ENCODE measurements at regions not wholly inside any gene's neighbourhood (a gene's known extent, or its start where the extent isn't known, plus 50 kb on each side); places are given as distances from the start of the nearest gene placed in this dataset.

DNA sequence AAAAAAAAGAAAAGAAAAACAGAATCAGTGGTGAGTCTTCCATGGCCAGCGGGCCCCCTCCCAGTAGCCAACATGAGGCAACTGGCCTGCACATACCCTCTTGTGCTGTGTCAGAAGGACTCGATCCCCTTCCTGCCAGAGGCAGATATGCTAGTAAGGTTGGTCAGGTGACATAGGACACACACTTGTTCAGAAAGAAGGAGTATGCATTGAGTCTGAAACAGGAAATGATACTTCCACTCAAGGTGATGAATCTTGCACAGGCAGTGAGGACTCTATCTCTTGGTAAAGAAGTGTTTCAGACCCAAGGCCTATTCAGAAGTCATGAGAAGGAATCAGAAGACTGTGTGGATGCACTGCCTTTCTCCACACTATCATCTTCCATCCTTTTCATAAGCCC, 269.7 kb upstream of the FAR2 start:
- TF ChIP-seq, protein P1, sequence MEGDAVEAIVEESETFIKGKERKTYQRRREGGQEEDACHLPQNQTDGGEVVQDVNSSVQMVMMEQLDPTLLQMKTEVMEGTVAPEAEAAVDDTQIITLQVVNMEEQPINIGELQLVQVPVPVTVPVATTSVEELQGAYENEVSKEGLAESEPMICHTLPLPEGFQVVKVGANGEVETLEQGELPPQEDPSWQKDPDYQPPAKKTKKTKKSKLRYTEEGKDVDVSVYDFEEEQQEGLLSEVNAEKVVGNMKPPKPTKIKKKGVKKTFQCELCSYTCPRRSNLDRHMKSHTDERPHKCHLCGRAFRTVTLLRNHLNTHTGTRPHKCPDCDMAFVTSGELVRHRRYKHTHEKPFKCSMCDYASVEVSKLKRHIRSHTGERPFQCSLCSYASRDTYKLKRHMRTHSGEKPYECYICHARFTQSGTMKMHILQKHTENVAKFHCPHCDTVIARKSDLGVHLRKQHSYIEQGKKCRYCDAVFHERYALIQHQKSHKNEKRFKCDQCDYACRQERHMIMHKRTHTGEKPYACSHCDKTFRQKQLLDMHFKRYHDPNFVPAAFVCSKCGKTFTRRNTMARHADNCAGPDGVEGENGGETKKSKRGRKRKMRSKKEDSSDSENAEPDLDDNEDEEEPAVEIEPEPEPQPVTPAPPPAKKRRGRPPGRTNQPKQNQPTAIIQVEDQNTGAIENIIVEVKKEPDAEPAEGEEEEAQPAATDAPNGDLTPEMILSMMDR (conservative IDR thresholded peaks at IDR 0.05; ENCODE audit: low read depth, low read length) = no peak
- no peak for TF ChIP-seq EZH2 (IDR thresholded peaks at IDR 0.05; ENCODE audit: borderline replicate concordance, low read depth, low read length, poor library complexity, severe bottlenecking)
